Upper lobe of left lung (tissue), 6 donors: ENCODE measurements at regions not wholly inside any gene's neighbourhood (a gene's known extent, or its start where the extent isn't known, plus 50 kb on each side); places are given as distances from the start of the nearest gene placed in this dataset.

Experiments
- ATAC-seq, 2 donors: fragments of 200-7000 bp; cut with Tn5 transposase; one replicate each; pipeline ENCODE4 v1.9.1; 2022; ENCODE audit warnings: mild to moderate bottlenecking in 2 of 2, moderate library complexity in 2 of 2; ENCODE audit not compliant: low FRiP score in 2 of 2
- DNase-seq, 2 donors: peaks; one replicate each; pipeline ENCODE4 v3.0.0-alpha.2; 2019 to 2020
- H3K27ac ChIP-seq, 4 donors: fragments of 200-600 bp; sonication (generic); one replicate each; pipeline ENCODE4 v1.5.1; 2016 to 2019
- H3K27me3 ChIP-seq, 4 donors: fragments of 200-600 bp; sonication (generic); one replicate each; pipeline ENCODE4 v1.5.1; 2017 to 2019
- H3K36me3 ChIP-seq, 4 donors: fragments of 200-600 bp; sonication (generic); one replicate each; pipeline ENCODE4 v1.5.1; 2016 to 2019
- H3K4me1 ChIP-seq, 4 donors: fragments of 200-600 bp; sonication (generic); one replicate each; pipeline ENCODE4 v1.5.1; 2018 to 2019
- H3K4me3 ChIP-seq, 4 donors: fragments of 200-600 bp; sonication (generic); one replicate each; pipeline ENCODE4 v1.5.1; 2017 to 2019; ENCODE audit warnings: mild to moderate bottlenecking in 2 of 4, moderate library complexity in 1 of 4
- H3K9me3 ChIP-seq, 4 donors: fragments of 200-600 bp; sonication (generic); one replicate each; pipeline ENCODE4 v1.5.1; 2018 to 2019
- CTCF ChIP-seq, 6 experiments: fragments of 450-650 bp in 4 of 6; fragments of 200-600 bp in 2 of 6; sonication (generic) in 2 of 6; IDR thresholded peaks; one replicate each; pipeline ENCODE4 v1.5.1; 2016 to 2019; ENCODE audit warnings: antibody characterized with exemption in 6 of 6
- EP300 ChIP-seq, 4 donors: sonication (generic); formaldehyde crosslinking; IDR thresholded peaks; one replicate each; pipeline ENCODE4 v1.5.1; 2017; ENCODE audit warnings: antibody characterized with exemption in 4 of 4, control low read depth in 2 of 4
- POLR2A ChIP-seq, 4 donors: fragments of 450-650 bp; IDR thresholded peaks; one replicate each; pipeline ENCODE4 v1.5.1; 2016 to 2017; ENCODE audit warnings: antibody characterized with exemption in 4 of 4, mild to moderate bottlenecking in 2 of 4
- POLR2AphosphoS5 ChIP-seq, 2 donors: sonication (generic); formaldehyde crosslinking; IDR thresholded peaks; one replicate each; pipeline ENCODE4 v1.5.1; 2017; ENCODE audit warnings: antibody characterized with exemption in 2 of 2
- WGBS, 2 donors: methylation state at CpG; one replicate each; pipeline ENCODE4 v1.1.5; 2017 to 2018; 5-methylcytosine and 5-hydroxymethylcytosine counted together
- donor health status: DM: no; HTN: no; CAD: no; lungs with moderate emphysema.
- donor health status: DM: no; HTN: yes; CAD: no; lungs with severe emphysema.

GRCh38 chr9:18275313-18275990 lies 198.5 kb upstream of the ADAMTSL1 start:
- H3K27ac ChIP-seq, result no peak overlapping the region
- 85 to 87% methylated on average over 3 of the region's 3 CpGs for WGBS, 2 donors
- no peaks in the 10 kb centered on the region for H3K36me3 ChIP-seq
- no peaks in the 10 kb centered on the region for H3K27me3 ChIP-seq
- H3K4me1 ChIP-seq, result no peaks in the 10 kb centered on the region
- no peak for DNase-seq
- ATAC-seq, result no peak
- peaks cover 0 to 3% (median 0%) of the 10 kb centered on the region in 4 donors for H3K9me3 ChIP-seq
- no peak for TF ChIP-seq EP300 (IDR thresholded peaks at IDR 0.05)
- TF ChIP-seq CTCF (IDR thresholded peaks at IDR 0.05), result no peak
- no peak for TF ChIP-seq POLR2A (IDR thresholded peaks at IDR 0.05)
- no peak for TF ChIP-seq POLR2AphosphoS5 (IDR thresholded peaks at IDR 0.05)
- no peak overlapping the region for H3K4me3 ChIP-seq

GRCh38 chr9:18281291-18281690 lies 192.7 kb upstream of the ADAMTSL1 start:
- peaks cover 0 to 3% (median 0%) of the 10 kb centered on the region in 4 donors for H3K9me3 ChIP-seq
- no peaks in the 10 kb centered on the region for H3K27me3 ChIP-seq
- no peak overlapping the region for H3K27ac ChIP-seq
- TF ChIP-seq POLR2AphosphoS5 (IDR thresholded peaks at IDR 0.05), result no peak
- TF ChIP-seq CTCF (IDR thresholded peaks at IDR 0.05), result no peak
- no peak for TF ChIP-seq POLR2A (IDR thresholded peaks at IDR 0.05)
- no peak for TF ChIP-seq EP300 (IDR thresholded peaks at IDR 0.05)
- H3K4me1 ChIP-seq, result no peaks in the 10 kb centered on the region
- no peak overlapping the region for H3K4me3 ChIP-seq
- H3K36me3 ChIP-seq, result no peaks in the 10 kb centered on the region
- WGBS, 2 donors, result 76 to 86% methylated on average over 8 of the region's 8 CpGs
- DNase-seq (no peak), ATAC-seq (no peak)

DNA sequence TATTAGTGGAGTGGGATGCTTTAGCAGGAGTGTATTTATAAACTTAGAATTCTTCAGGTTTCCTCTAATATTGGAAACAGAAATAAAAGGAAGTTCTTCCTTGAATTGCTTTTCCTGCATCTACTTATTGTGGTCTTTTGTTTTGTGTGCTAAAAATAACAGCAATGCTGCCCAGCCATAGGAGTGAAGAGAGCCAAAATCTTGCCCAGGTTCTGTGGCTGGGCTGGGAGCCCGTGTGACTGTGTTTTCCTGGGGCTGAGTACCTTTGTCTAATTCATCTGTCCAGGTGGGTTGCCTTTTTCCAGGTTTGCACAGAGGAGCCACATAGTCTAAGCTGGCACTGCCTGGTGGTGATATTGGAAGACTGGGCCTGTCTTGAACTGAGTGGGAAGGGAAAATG lies 179.7 kb upstream of the ADAMTSL1 start:
- WGBS, 2 donors, result 50% methylated on average over 1 of the region's 1 CpG
- Histone ChIP-seq H3K27ac (no peak overlapping the region), H3K36me3 (no peaks in the 10 kb centered on the region), H3K4me1 (no peaks in the 10 kb centered on the region), H3K9me3 (no peaks in the 10 kb centered on the region), H3K4me3 (no peak overlapping the region), H3K27me3 (no peaks in the 10 kb centered on the region)
- TF ChIP-seq EP300 (IDR thresholded peaks at IDR 0.05) (no peak), POLR2AphosphoS5 (IDR thresholded peaks at IDR 0.05) (no peak), POLR2A (IDR thresholded peaks at IDR 0.05) (no peak), CTCF (IDR thresholded peaks at IDR 0.05) (no peak)
- DNase-seq (no peak), ATAC-seq (no peak)

DNA sequence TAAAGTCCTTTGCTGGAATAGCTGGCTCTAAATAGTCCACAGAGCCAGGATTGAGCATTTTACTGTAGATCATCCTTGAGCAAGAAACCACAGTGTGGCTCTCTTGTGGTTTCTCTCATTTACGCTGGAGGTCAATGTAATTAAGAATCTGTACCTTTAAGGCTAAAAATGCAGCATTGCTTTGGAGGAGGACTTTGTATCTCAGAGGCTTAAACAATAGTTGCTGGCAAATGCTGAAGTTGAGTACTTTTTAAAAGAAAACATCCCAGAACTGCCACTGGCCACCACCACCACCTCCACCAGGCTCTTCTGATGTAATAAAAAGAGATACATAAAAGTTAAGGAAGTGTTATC lies 177.3 kb upstream of the ADAMTSL1 start:
- TF ChIP-seq POLR2A (IDR thresholded peaks at IDR 0.05), result no peak
- TF ChIP-seq CTCF (IDR thresholded peaks at IDR 0.05), result no peak
- TF ChIP-seq POLR2AphosphoS5 (IDR thresholded peaks at IDR 0.05), result no peak
- no peak for TF ChIP-seq EP300 (IDR thresholded peaks at IDR 0.05)
- no peak overlapping the region for H3K27ac ChIP-seq
- no peaks in the 10 kb centered on the region for H3K4me1 ChIP-seq
- H3K27me3 ChIP-seq, result no peaks in the 10 kb centered on the region
- no peaks in the 10 kb centered on the region for H3K9me3 ChIP-seq
- H3K4me3 ChIP-seq, result no peak overlapping the region
- ATAC-seq (no peak), DNase-seq (no peak)
- 78 to 81% methylated on average over 1 of the region's 1 CpG for WGBS, 2 donors
- no peaks in the 10 kb centered on the region for H3K36me3 ChIP-seq
